ENCODE measurements at regions not wholly inside any gene's neighbourhood (a gene's known extent, or its start where the extent isn't known, plus 50 kb on each side); places are given as distances from the start of the nearest gene placed in this dataset.
A peak's percentile ranks its signal among the peaks of the same experiment; 100 is the strongest.

GRCh38 chr10:47082055-47082784 is 171.0 kb downstream of the PTPN20 start:
- Mint-ChIP-seq H3K27ac (no peak overlapping the region), H3K4me1 (peaks cover 11 to 23% (median 14%) of the 10 kb centered on the region in 4 donors), H3K36me3 (no peaks in the 10 kb centered on the region), H3K4me3 (no peak overlapping the region), H3K27me3 (no peaks in the 10 kb centered on the region), H3K9me3 (no peaks in the 10 kb centered on the region)
- POLR2A ChIA-PET = no interaction called here
- DNase-seq (no peak), ATAC-seq (no peak)

GRCh38 chr10:47087667-47088066 is 176.4 kb downstream of the PTPN20 start:
- peak; percentile 60 to 67 for ATAC-seq
- H3K36me3 Mint-ChIP-seq = no peaks in the 10 kb centered on the region
- peaks cover 8 to 14% (median 13%) of the 10 kb centered on the region in 4 donors for H3K4me1 Mint-ChIP-seq
- POLR2A ChIA-PET = no interaction called here
- no peak for DNase-seq
- peak overlapping the region; percentile 52 to 91 (median 88) for H3K27ac Mint-ChIP-seq
- H3K4me3 Mint-ChIP-seq = peak overlapping the region in 4 of 10 donors; percentile 22 to 49 (median 44)
- H3K27me3 Mint-ChIP-seq = peaks cover 0 to 5% (median 0%) of the 10 kb centered on the region in 5 donors
- no peaks in the 10 kb centered on the region for H3K9me3 Mint-ChIP-seq

- Mint-ChIP-seq H3K4me1 (peaks cover 8 to 15% (median 13%) of the 10 kb centered on the region in 4 donors), H3K36me3 (no peaks in the 10 kb centered on the region), H3K27me3 (peaks cover 0 to 5% (median 0%) of the 10 kb centered on the region in 5 donors), H3K27ac (peak overlapping the region in 4 of 10 donors; percentile 66 to 89 (median 89)), H3K4me3 (no peak overlapping the region), H3K9me3 (no peaks in the 10 kb centered on the region)
- POLR2A ChIA-PET = no interaction called here
- ATAC-seq (no peak), DNase-seq (no peak)
These were observed 177.6 kb downstream of the PTPN20 start for GRCh38 chr10:47088656-47089354.

GRCh38 chr10:47090042-47090441 is 178.8 kb downstream of the PTPN20 start:
- POLR2A ChIA-PET = no interaction called here
- H3K4me3 Mint-ChIP-seq = no peak overlapping the region

GRCh38 chr10:47090903-47091302 is 179.7 kb downstream of the PTPN20 start:
- no peaks in the 10 kb centered on the region for H3K36me3 Mint-ChIP-seq
- H3K9me3 Mint-ChIP-seq = no peaks in the 10 kb centered on the region
- peaks cover 8 to 15% (median 13%) of the 10 kb centered on the region in 4 donors for H3K4me1 Mint-ChIP-seq
- no peak overlapping the region for H3K27ac Mint-ChIP-seq
- POLR2A ChIA-PET = no interaction called here
- ATAC-seq = no peak
- no peak for DNase-seq
- peaks cover 0 to 5% (median 0%) of the 10 kb centered on the region in 5 donors for H3K27me3 Mint-ChIP-seq
- no peak overlapping the region for H3K4me3 Mint-ChIP-seq

More at GRCh38 chr10:47090042-47090441, 178.8 kb downstream of the PTPN20 start:
- Mint-ChIP-seq H3K4me1 (peaks cover 8 to 15% (median 13%) of the 10 kb centered on the region in 4 donors), H3K9me3 (no peaks in the 10 kb centered on the region), H3K27ac (peak overlapping the region in 1 of 10 donors; percentile 7), H3K27me3 (peaks cover 0 to 5% (median 0%) of the 10 kb centered on the region in 5 donors), H3K36me3 (no peaks in the 10 kb centered on the region)
- ATAC-seq (no peak), DNase-seq (no peak)

GRCh38 chr10:47091421-47091820 is 180.2 kb downstream of the PTPN20 start:
- POLR2A ChIA-PET = no interaction called here
- H3K9me3 Mint-ChIP-seq = no peaks in the 10 kb centered on the region

GRCh38 chr10:47092376-47092775 is 181.1 kb downstream of the PTPN20 start:
- no peaks in the 10 kb centered on the region for H3K9me3 Mint-ChIP-seq
- H3K36me3 Mint-ChIP-seq = no peaks in the 10 kb centered on the region

More at GRCh38 chr10:47091421-47091820, 180.2 kb downstream of the PTPN20 start:
- ATAC-seq (no peak), DNase-seq (no peak)
- H3K27me3 Mint-ChIP-seq = peaks cover 0 to 5% (median 0%) of the 10 kb centered on the region in 5 donors
- no peak overlapping the region for H3K4me3 Mint-ChIP-seq
- peaks cover 8 to 14% (median 13%) of the 10 kb centered on the region in 4 donors for H3K4me1 Mint-ChIP-seq
- peak overlapping the region in 1 of 10 donors; percentile 43 for H3K27ac Mint-ChIP-seq
- no peaks in the 10 kb centered on the region for H3K36me3 Mint-ChIP-seq

GRCh38 chr10:47092831-47093230 is 181.6 kb downstream of the PTPN20 start:
- POLR2A ChIA-PET = no interaction called here
- H3K27me3 Mint-ChIP-seq = peaks cover 0 to 5% (median 0%) of the 10 kb centered on the region in 5 donors
- no peaks in the 10 kb centered on the region for H3K36me3 Mint-ChIP-seq
- H3K4me1 Mint-ChIP-seq = peaks cover 3 to 10% (median 8%) of the 10 kb centered on the region in 4 donors
- H3K4me3 Mint-ChIP-seq = no peak overlapping the region
- no peak overlapping the region for H3K27ac Mint-ChIP-seq
- DNase-seq (no peak), ATAC-seq (no peak)
- no peaks in the 10 kb centered on the region for H3K9me3 Mint-ChIP-seq

More at GRCh38 chr10:47092376-47092775, 181.1 kb downstream of the PTPN20 start:
- DNase-seq (no peak), ATAC-seq (no peak)
- Mint-ChIP-seq H3K4me3 (no peak overlapping the region), H3K27ac (no peak overlapping the region), H3K4me1 (peaks cover 8 to 14% (median 12%) of the 10 kb centered on the region in 4 donors), H3K27me3 (peaks cover 0 to 5% (median 0%) of the 10 kb centered on the region in 5 donors)
- POLR2A ChIA-PET = no interaction called here

GRCh38 chr10:47094126-47094525 is 182.9 kb downstream of the PTPN20 start:
- Mint-ChIP-seq H3K27me3 (peaks cover 0 to 5% (median 0%) of the 10 kb centered on the region in 5 donors), H3K27ac (no peak overlapping the region), H3K4me1 (peaks cover 0 to 6% (median 0%) of the 10 kb centered on the region in 4 donors), H3K36me3 (no peaks in the 10 kb centered on the region), H3K9me3 (no peaks in the 10 kb centered on the region), H3K4me3 (no peak overlapping the region)
- POLR2A ChIA-PET = no interaction called here
- DNase-seq = no peak
- no peak for ATAC-seq

GRCh38 chr10:47094636-47095035 is 183.4 kb downstream of the PTPN20 start:
- POLR2A ChIA-PET = no interaction called here
- peaks cover 0 to 5% (median 0%) of the 10 kb centered on the region in 5 donors for H3K27me3 Mint-ChIP-seq

GRCh38 chr10:47095211-47095610 is 184.0 kb downstream of the PTPN20 start:
- peaks cover 0 to 5% (median 0%) of the 10 kb centered on the region in 4 donors for H3K4me1 Mint-ChIP-seq
- no peak overlapping the region for H3K4me3 Mint-ChIP-seq
- H3K27ac Mint-ChIP-seq = no peak overlapping the region
- ATAC-seq = no peak
- no peaks in the 10 kb centered on the region for H3K36me3 Mint-ChIP-seq
- POLR2A ChIA-PET = no interaction called here
- peaks cover 0 to 5% (median 0%) of the 10 kb centered on the region in 5 donors for H3K27me3 Mint-ChIP-seq
- H3K9me3 Mint-ChIP-seq = no peaks in the 10 kb centered on the region
- DNase-seq = no peak

More at GRCh38 chr10:47094636-47095035, 183.4 kb downstream of the PTPN20 start:
- Mint-ChIP-seq H3K36me3 (no peaks in the 10 kb centered on the region), H3K4me1 (peaks cover 0 to 6% (median 0%) of the 10 kb centered on the region in 4 donors), H3K9me3 (no peaks in the 10 kb centered on the region), H3K27ac (no peak overlapping the region), H3K4me3 (no peak overlapping the region)
- ATAC-seq = no peak
- DNase-seq = no peak

GRCh38 chr10:47095848-47096612 is 184.8 kb downstream of the PTPN20 start:
- POLR2A ChIA-PET = no interaction called here
- Mint-ChIP-seq H3K4me3 (no peak overlapping the region), H3K4me1 (peaks cover 0 to 3% (median 0%) of the 10 kb centered on the region in 4 donors), H3K36me3 (no peaks in the 10 kb centered on the region), H3K27me3 (peaks cover 0 to 5% (median 0%) of the 10 kb centered on the region in 5 donors), H3K27ac (no peak overlapping the region), H3K9me3 (no peaks in the 10 kb centered on the region)
- ATAC-seq (no peak), DNase-seq (no peak)
